HG03064 (cell line): ENCODE measurements at regions not wholly inside any gene's neighbourhood (a gene's known extent, or its start where the extent isn't known, plus 50 kb on each side); places are given as distances from the start of the nearest gene placed in this dataset.

ENCODE experiments used
- ATAC-seq: cut with Tn5 transposase; IDR thresholded peaks from one replicate; pipeline ENCODE4 v1.9.1; 2021; ENCODE audit warnings: low read depth; ENCODE audit not compliant: unreplicated experiment

- no peak for ATAC-seq
These were observed 71.2 kb upstream of the WNT11 start for GRCh38 chr11:76277298-76278175.

- ATAC-seq = no peak
These were observed 70.5 kb upstream of the WNT11 start for GRCh38 chr11:76276781-76277155.

GRCh38 chr11:76276046-76276780 is 69.9 kb upstream of the WNT11 start:
- no peak for ATAC-seq

- no peak for ATAC-seq
These were observed 69.1 kb upstream of the WNT11 start for GRCh38 chr11:76275446-76275845.

GRCh38 chr11:76271068-76271467 is 64.8 kb upstream of the WNT11 start:
- ATAC-seq = no peak

- ATAC-seq = no peak
These were observed 64.1 kb upstream of the WNT11 start for GRCh38 chr11:76270389-76270788.

GRCh38 chr11:76269661-76270261 is 63.5 kb upstream of the WNT11 start:
- ATAC-seq = no peak

GRCh38 chr11:76269247-76269646 is 62.9 kb upstream of the WNT11 start:
- no peak for ATAC-seq

- ATAC-seq = no peak
These were observed 62.2 kb upstream of the WNT11 start for GRCh38 chr11:76268498-76268897.

- ATAC-seq = no peak
These were observed 61.3 kb upstream of the WNT11 start for GRCh38 chr11:76267556-76267955.

- ATAC-seq = no peak
These were observed 60.2 kb upstream of the WNT11 start for GRCh38 chr11:76266286-76267100.

- no peak for ATAC-seq
These were observed 59.5 kb upstream of the WNT11 start for GRCh38 chr11:76265771-76266241.

GRCh38 chr11:76263657-76264056 is 57.4 kb upstream of the WNT11 start:
- ATAC-seq = no peak

- ATAC-seq = no peak
These were observed 56.9 kb upstream of the WNT11 start for GRCh38 chr11:76263166-76263565.

- no peak for ATAC-seq
These were observed 54.1 kb upstream of the WNT11 start for GRCh38 chr11:76260296-76260925.

- ATAC-seq = no peak
These were observed 53.1 kb upstream of the WNT11 start for GRCh38 chr11:76259299-76259908.

- no peak for ATAC-seq
These were observed 50.9 kb upstream of the WNT11 start for GRCh38 chr11:76257074-76257719.

GRCh38 chr11:76256448-76256847 is 50.1 kb upstream of the WNT11 start:
- ATAC-seq = no peak
